Nephron (organoid): ENCODE measurements at regions not wholly inside any gene's neighbourhood (a gene's known extent, or its start where the extent isn't known, plus 50 kb on each side); places are given as distances from the start of the nearest gene placed in this dataset.
A peak's percentile ranks its signal among the peaks of the same experiment; 100 is the strongest.

ENCODE experiments used
- H3K27ac Mint-ChIP-seq, 3 experiments: 2 replicates each; pipeline ENCODE4 v1.8.0; 2020; ENCODE audit warnings: mixed read lengths in 3 of 3, mild to moderate bottlenecking in 2 of 3, moderate library complexity in 1 of 3
- H3K27me3 Mint-ChIP-seq: 2 replicates; pipeline ENCODE4 v1.8.0; 2021; ENCODE audit warnings: low read depth, mild to moderate bottlenecking, moderate library complexity, mixed read lengths
- H3K36me3 Mint-ChIP-seq: 2 replicates; pipeline ENCODE4 v1.8.0; 2020; ENCODE audit warnings: low read depth, mixed read lengths
- H3K4me1 Mint-ChIP-seq: 2 replicates; pipeline ENCODE4 v1.8.0; 2020; ENCODE audit warnings: mixed read lengths
- H3K4me3 Mint-ChIP-seq, 3 experiments: 2 replicates each; pipeline ENCODE4 v1.8.0; 2020; ENCODE audit warnings: mild to moderate bottlenecking in 3 of 3, mixed read lengths in 3 of 3, moderate library complexity in 2 of 3
- H3K9me3 Mint-ChIP-seq: 2 replicates; pipeline ENCODE4 v1.8.0; 2020; ENCODE audit warnings: mixed read lengths
- TF ChIP-seq, protein P1 (sequence below), 3 experiments: fragments of 200-600 bp; sonication (generic); IDR thresholded peaks; one replicate each; pipeline ENCODE4 v1.5.0; 2021; ENCODE audit warnings: antibody characterized with exemption in 3 of 3; ENCODE audit not compliant: unreplicated experiment in 3 of 3

DNA sequence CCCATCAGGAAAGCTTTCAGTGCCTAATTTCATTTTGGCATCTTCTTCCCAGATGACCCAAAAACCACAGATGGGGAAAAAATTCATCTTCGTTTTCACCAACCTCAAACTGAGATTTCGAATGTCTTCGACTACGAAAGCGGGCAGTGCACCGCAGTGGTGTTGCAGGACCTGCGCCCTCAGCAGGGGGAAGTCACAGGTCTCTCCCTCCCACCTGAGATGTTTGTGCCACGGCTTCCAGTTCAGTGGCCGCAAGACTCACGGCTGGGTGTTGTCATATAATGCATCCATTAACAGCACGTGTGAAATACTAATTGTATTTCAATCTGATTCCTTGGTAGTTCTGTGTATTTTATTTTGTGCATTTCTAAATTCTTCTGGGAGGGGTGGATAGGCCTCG, 66.2 kb upstream of the SALL3 start:
- H3K36me3 Mint-ChIP-seq = no peaks in the 10 kb centered on the region
- H3K4me1 Mint-ChIP-seq = no peaks in the 10 kb centered on the region
- no peak overlapping the region for H3K4me3 Mint-ChIP-seq
- H3K9me3 Mint-ChIP-seq = peaks cover 6% of the 10 kb centered on the region
- TF ChIP-seq, protein P1, sequence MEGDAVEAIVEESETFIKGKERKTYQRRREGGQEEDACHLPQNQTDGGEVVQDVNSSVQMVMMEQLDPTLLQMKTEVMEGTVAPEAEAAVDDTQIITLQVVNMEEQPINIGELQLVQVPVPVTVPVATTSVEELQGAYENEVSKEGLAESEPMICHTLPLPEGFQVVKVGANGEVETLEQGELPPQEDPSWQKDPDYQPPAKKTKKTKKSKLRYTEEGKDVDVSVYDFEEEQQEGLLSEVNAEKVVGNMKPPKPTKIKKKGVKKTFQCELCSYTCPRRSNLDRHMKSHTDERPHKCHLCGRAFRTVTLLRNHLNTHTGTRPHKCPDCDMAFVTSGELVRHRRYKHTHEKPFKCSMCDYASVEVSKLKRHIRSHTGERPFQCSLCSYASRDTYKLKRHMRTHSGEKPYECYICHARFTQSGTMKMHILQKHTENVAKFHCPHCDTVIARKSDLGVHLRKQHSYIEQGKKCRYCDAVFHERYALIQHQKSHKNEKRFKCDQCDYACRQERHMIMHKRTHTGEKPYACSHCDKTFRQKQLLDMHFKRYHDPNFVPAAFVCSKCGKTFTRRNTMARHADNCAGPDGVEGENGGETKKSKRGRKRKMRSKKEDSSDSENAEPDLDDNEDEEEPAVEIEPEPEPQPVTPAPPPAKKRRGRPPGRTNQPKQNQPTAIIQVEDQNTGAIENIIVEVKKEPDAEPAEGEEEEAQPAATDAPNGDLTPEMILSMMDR (IDR thresholded peaks at IDR 0.05; ENCODE audit: unreplicated experiment in 3 of 3) = no peak
- peaks cover 13% of the 10 kb centered on the region for H3K27me3 Mint-ChIP-seq
- H3K27ac Mint-ChIP-seq = peak overlapping the region in 1 of 3 experiments; percentile 40

DNA sequence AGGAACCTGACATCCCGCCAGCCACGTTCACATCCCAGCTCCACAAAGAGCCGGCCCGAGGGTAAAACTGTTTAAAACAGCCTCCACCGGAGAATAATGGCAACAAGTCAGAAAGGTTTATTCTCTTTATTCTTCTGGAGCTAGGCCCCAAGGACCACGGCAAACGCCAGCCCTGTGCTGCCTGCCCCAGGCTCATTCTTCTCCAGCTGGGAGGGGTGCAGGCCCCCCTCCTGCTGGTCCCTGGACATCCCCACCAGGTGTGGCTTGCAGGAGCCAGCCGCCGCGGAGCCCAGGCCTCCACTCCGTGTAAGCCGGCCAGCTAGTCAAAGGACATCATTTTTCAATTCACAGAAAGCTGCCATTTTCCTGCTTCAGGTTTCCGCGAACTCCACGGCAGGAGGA, 65.8 kb upstream of the SALL3 start:
- TF ChIP-seq, protein P1 (IDR thresholded peaks at IDR 0.05; ENCODE audit: unreplicated experiment in 3 of 3) = no peak
- Mint-ChIP-seq H3K27ac (peak overlapping the region in 1 of 3 experiments; percentile 40), H3K4me3 (no peak overlapping the region), H3K36me3 (no peaks in the 10 kb centered on the region), H3K4me1 (no peaks in the 10 kb centered on the region), H3K27me3 (peaks cover 13% of the 10 kb centered on the region), H3K9me3 (peaks cover 6% of the 10 kb centered on the region)

GRCh38 chr18:78914249-78914935, 65.2 kb upstream of the SALL3 start:
- Mint-ChIP-seq H3K4me3 (no peak overlapping the region), H3K27me3 (peaks cover 13% of the 10 kb centered on the region), H3K36me3 (no peaks in the 10 kb centered on the region), H3K4me1 (no peaks in the 10 kb centered on the region), H3K27ac (peak overlapping the region in 1 of 3 experiments; percentile 66), H3K9me3 (peaks cover 6% of the 10 kb centered on the region)
- TF ChIP-seq, protein P1 (IDR thresholded peaks at IDR 0.05; ENCODE audit: unreplicated experiment in 3 of 3) = no peak

DNA sequence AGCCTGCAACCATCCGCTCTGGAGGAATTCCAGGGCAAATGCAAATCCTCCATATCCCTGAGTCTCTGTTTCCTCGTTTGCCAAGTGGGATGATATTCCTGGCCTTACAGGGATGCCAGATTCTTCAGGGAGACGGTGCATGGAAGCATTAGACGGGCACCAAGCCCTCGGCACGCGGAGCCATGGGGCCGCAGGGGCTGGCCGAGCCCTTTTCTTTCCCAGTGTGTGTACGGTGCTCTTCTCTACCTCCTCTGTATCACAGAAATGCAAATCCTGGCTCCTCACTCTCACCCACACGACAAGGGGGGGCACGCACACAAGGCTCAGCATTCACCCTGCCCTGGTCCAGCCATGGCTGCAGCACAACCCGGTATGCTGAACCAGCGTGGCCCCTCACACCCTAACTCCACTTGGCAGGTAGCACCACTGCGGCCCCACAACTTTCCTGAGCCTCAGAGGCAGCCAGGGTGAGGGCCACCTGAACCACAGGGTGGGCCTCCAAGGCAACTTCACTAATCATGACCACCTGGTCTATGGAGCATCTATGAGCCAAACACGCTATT, 64.1 kb upstream of the SALL3 start:
- Mint-ChIP-seq H3K27ac (no peak overlapping the region), H3K36me3 (no peaks in the 10 kb centered on the region), H3K9me3 (peaks cover 6% of the 10 kb centered on the region), H3K4me3 (no peak overlapping the region), H3K4me1 (no peaks in the 10 kb centered on the region), H3K27me3 (peaks cover 13% of the 10 kb centered on the region)
- TF ChIP-seq, protein P1 (IDR thresholded peaks at IDR 0.05; ENCODE audit: unreplicated experiment in 3 of 3) = no peak

DNA sequence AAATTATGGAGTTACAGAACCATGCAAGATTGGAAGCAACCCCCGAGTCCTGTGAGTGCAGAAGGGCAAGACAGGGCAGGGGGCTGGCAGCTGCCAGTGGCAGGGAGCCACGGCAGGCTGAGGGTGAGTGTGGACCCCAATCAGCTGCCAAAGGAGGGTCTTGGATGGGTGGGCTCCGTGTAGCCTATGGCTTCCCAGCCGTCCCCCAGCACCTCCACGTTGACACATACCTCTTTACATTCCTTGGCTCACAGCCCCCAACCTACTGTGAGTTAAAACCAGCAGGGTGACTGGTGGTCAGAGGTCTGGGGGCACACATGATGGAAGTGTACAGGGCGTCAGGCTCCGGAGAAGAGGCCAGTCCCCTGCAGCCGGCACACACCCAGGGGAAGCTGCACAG, 60.9 kb upstream of the SALL3 start:
- TF ChIP-seq, protein P1 (IDR thresholded peaks at IDR 0.05; ENCODE audit: unreplicated experiment in 3 of 3) = no peak
- Mint-ChIP-seq H3K9me3 (peaks cover 6% of the 10 kb centered on the region), H3K27me3 (peaks cover 10% of the 10 kb centered on the region), H3K4me3 (no peak overlapping the region), H3K27ac (no peak overlapping the region), H3K36me3 (no peaks in the 10 kb centered on the region), H3K4me1 (no peaks in the 10 kb centered on the region)

- Mint-ChIP-seq H3K27me3 (peaks cover 14% of the 10 kb centered on the region), H3K4me3 (no peak overlapping the region), H3K4me1 (no peaks in the 10 kb centered on the region), H3K9me3 (peaks cover 6% of the 10 kb centered on the region), H3K27ac (no peak overlapping the region), H3K36me3 (no peaks in the 10 kb centered on the region)
- TF ChIP-seq, protein P1 (IDR thresholded peaks at IDR 0.05; ENCODE audit: unreplicated experiment in 3 of 3) = no peak
These were observed 59.7 kb upstream of the SALL3 start for GRCh38 chr18:78919956-78920355.
